ENCODE measurements at regions not wholly inside any gene's neighbourhood (a gene's known extent, or its start where the extent isn't known, plus 50 kb on each side); places are given as distances from the start of the nearest gene placed in this dataset.

GRCh38 chr10:118472415-118473304, 122.8 kb downstream of the PRLHR start:
- no peak for DNase-seq (ENCODE audit: low read depth in 4 of 4, low spot score in 3 of 4)

DNA sequence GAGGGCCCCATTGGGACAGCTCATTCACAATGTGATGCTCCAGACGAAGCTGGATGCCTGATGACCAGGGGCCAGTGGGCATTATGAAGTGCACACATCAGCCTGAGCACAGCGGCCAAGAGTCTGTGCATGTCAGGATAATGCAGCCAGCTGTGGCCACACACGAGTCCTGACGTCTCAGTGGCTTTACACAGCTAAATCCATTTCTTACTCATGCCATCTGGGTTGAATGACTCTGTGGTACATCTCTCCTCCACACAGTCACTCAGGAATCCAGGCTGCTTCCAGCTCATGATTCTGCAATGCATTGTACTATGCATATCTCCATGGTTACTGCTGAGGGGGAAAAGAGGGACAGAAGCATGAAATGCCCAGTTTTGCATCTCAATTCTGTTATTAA, 123.6 kb downstream of the PRLHR start:
- DNase-seq (ENCODE audit: low read depth in 4 of 4, low spot score in 3 of 4), result no peak

GRCh38 chr10:118470470-118470869, 125.0 kb downstream of the PRLHR start:
- DNase-seq (ENCODE audit: low read depth in 4 of 4, low spot score in 3 of 4), result no peak

DNA sequence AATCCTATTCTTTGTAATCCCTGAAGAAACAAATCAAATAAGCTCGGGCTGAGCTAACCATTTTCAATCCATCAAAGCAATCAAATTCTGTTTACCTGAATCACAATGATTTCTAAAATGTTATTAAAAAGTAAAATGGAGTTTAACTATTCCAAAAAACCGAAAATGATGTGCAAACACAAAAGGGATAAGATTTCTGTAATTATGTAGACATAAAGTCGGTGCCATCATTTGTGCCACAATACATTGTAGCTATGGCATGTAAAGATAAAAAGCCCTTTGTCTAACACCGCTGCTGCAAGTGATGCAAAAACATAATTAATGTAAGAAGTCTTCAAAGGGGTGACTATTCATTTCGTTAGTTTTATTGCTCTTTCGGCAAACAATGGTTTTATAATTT, 125.1 kb upstream of the FAM204A start:
- DNase-seq (ENCODE audit: low read depth in 4 of 4, low spot score in 3 of 4), result no peak

DNA sequence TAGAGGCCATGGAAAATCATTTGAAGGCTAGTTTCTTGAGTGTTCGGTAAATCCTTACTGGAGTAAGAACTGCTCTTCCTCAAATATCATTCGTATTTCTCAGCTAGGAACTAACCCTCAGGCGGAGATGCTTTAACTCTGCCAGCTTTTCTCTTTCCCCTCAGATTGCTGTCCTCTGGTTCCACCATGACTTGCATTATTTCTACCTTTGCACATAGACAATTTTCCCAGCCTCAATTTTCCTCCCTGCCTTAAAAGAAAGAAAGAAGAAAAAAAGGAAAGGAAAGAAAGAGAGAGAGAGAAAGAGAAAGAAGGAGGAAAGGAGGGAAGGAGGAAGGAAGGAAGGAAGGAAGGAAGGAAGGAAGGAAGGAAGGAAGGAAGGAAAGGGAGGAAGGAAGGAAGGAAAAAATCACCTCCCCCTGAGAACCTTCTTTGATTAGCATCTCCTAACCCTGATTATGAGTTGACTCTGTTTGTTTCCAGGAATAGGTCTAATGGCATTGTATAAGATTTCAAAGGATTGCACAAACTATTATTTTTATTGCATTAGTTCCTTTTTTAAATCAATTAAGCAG, 123.3 kb upstream of the FAM204A start:
- DNase-seq (ENCODE audit: low read depth in 4 of 4, low spot score in 3 of 4), result no peak

DNA sequence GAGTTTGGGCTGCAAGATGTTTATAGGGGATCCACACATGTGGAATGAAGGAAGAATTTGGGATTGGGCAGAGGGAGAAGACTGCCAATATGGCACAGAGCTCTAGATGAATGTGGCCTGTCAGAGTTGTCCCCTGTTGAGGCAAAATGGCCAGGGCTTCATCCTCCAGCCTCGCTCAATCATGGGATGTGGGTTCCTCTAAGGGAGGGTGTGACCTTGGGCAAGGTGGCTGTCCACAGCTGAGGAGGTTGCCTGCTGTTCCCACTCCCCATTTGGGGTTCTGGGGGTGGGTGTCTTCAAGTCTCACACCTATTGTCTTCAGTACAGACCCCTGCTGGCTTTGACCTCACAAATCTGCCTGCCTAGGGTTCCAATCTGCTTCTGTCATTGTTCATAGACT, 121.6 kb upstream of the FAM204A start:
- no peak for DNase-seq (ENCODE audit: low read depth in 4 of 4, low spot score in 3 of 4)

- no peak for DNase-seq (ENCODE audit: low read depth in 4 of 4, low spot score in 3 of 4)
These were observed 120.3 kb upstream of the FAM204A start for GRCh38 chr10:118462401-118462800.

GRCh38 chr10:118459642-118460193, 117.6 kb upstream of the FAM204A start:
- DNase-seq (ENCODE audit: low read depth in 4 of 4, low spot score in 3 of 4), result peak in 3 of 4 donors; percentile 50 to 51 (median 51)

GRCh38 chr10:118458957-118459641, 117.0 kb upstream of the FAM204A start:
- no peak for DNase-seq (ENCODE audit: low read depth in 4 of 4, low spot score in 3 of 4)

DNA sequence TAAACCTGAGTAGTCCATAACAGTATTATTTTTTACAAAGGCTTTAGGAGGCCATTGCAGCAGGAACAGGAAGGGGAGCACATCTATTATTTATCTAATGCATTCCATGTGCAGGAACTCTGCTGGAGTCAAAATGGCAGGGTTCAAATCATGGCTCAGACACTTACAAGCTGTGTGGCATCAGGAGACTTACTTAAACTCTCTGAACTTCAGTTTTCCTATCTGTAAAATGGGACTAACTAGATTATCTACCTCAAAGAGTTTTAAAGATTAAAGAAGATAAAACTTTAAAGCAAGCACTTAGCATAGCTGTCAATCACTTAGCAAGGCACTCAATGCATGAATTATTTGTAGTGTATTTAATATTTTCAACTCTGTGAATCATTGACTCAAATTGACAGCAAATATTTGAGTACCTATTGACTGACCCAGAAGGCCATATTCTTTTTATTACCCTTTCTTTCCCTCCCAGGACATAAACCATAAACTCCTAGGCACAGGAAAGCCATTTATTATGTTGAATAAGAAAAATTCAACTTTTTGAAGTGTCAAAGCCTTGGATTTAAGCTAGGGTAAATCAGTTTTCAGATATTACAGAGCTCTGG, 115.8 kb upstream of the FAM204A start:
- DNase-seq (ENCODE audit: low read depth in 4 of 4, low spot score in 3 of 4), result no peak

GRCh38 chr10:118455181-118455695, 113.1 kb upstream of the FAM204A start:
- no peak for DNase-seq (ENCODE audit: low read depth in 4 of 4, low spot score in 3 of 4)

DNA sequence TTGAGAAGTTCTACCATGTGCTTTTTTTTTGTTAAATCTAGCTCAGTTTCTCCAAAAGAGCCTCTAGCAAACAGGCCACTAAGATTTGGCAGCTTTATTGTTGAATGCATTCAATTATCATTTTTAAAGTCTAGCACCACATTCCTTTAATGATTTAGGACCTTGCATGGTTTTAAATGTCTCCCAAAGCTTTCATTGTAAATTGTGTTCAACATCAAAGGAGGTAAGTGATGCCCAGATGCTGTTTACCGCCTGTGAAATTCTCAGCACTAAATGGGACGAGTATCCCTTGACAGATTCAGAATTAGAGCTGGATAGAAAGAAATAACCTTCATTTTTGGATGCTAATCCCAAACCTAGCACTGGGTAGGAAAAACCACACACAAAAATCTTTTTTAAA, 112.1 kb upstream of the FAM204A start:
- no peak for DNase-seq (ENCODE audit: low read depth in 4 of 4, low spot score in 3 of 4)

DNA sequence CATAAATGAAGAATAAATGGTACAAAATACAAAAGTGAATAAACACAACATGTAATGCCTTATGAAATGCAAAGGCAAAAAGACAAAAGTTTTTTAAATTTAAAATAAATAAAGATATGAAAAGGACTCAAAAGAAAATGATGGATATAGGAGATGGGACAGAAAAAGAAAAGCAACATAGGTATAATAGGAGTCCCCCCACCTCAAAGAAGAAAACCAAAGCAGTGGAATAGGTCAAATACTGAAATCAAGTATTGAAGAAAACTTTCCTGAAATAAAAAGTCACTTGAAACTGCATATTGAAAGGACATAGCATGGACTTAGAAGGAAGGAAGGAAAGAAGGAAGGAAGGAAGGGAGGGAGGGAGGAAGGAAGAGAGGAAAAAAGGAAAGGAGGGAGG, 110.0 kb upstream of the FAM204A start:
- DNase-seq (ENCODE audit: low read depth in 4 of 4, low spot score in 3 of 4), result no peak

DNA sequence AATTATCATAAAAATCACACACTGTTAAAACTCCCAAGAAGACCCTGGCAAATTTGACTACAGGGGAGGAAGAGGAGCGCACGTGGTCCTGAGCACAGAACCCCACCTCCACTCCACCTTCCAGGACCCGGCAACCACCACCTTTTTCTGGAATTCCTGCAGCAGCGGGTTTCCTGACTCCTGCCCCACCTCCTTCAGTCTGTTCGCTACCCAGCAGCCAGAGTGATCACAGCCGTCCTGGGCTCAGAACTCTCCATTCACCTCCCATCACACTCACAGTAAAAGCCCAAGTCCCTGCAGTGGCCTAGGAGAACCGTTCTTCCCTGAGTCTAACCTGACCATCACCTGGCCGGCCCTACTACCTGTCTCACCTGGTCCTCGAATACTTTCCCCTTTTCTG, 107.4 kb upstream of the FAM204A start:
- DNase-seq (ENCODE audit: low read depth in 4 of 4, low spot score in 3 of 4), result no peak

GRCh38 chr10:118448744-118449143, 106.6 kb upstream of the FAM204A start:
- no peak for DNase-seq (ENCODE audit: low read depth in 4 of 4, low spot score in 3 of 4)

DNA sequence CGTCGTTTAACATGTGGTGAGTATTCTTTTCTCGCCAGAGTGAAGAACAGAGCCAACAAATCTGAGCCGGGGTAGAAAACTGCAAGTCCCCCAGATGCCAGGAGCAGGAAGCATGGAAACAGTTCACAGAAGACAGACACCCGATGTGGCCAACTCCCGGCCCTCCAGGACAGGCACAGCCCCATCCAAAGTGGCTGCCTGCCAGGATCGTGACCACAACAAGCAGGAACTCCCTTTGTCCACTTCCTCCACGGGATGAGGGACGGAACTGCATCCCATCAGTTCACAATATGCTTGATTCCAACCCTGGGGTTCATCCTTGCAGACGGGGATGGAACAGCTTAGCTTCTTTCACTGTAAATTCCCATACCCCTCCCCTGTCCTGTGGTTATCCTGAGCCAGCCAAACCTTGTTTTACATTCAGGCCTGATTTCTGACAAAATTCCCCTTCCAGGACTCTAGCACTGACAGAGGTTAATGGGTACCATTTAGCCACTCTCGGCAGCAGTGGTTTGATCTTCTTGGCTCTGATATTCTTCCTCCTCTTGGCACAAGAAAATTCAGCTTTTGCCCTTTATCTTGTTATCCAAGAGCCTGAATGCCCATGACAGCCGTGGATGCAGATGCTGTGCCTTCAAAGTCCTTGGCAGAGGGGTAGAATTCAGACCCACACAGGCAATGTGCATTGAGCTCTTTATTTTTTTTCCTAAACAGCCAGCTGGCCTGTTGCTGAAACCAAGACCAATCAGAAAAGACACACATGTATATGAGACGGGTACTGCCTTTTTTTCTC, 105.5 kb upstream of the FAM204A start:
- no peak for DNase-seq (ENCODE audit: low read depth in 4 of 4, low spot score in 3 of 4)

GRCh38 chr10:118445535-118445934, 103.4 kb upstream of the FAM204A start:
- DNase-seq (ENCODE audit: low read depth in 4 of 4, low spot score in 3 of 4), result no peak

- DNase-seq (ENCODE audit: low read depth in 4 of 4, low spot score in 3 of 4), result no peak
These were observed 101.9 kb upstream of the FAM204A start for GRCh38 chr10:118444069-118444468.

DNA sequence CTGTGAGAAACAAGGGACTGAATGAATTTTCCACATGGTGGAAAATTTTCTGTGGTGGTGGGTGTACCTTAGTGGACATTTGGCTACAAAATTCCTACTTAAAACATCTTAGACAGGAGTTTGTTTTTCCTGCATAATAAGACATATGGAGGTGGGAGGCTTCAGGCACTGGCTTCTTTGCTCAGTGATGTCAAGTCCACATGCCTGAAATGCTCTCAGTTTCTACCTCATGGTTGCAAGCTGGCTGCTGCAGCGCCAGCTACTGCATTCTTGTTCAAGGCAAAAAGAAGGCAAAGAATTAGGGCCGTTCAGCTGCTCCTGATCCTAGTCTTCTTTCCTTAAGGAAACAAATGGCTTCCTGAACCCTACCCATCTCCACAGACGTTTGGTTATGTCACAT, 99.9 kb upstream of the FAM204A start:
- DNase-seq (ENCODE audit: low read depth in 4 of 4, low spot score in 3 of 4), result no peak

- DNase-seq (ENCODE audit: low read depth in 4 of 4, low spot score in 3 of 4), result no peak
These were observed 97.7 kb upstream of the FAM204A start for GRCh38 chr10:118439824-118440223.
